Naive thymus-derived CD4-positive, alpha-beta T cell (primary cell): ENCODE measurements at regions not wholly inside any gene's neighbourhood (a gene's known extent, or its start where the extent isn't known, plus 50 kb on each side); places are given as distances from the start of the nearest gene placed in this dataset.

Experiments used
- ATAC-seq: fragments of 150-1000 bp; cut with Tn5 transposase; 2 replicates; pipeline ENCODE4 v1.10.0; 2021; ENCODE audit warnings: mild to moderate bottlenecking, moderate library complexity
- CTCF ChIA-PET: fragments of 350-600 bp; sonication (Branson Sonifier 250); formaldehyde crosslinking; loops from one replicate; lab custom pipeline; 2021; ENCODE audit warnings: antibody characterized with exemption; lab: Charles Lee
- POLR2A ChIA-PET: fragments of 350-600 bp; sonication (Branson Sonifier 250); formaldehyde crosslinking; loops from one replicate; lab custom pipeline; 2021; ENCODE audit warnings: antibody characterized with exemption, inconsistent platforms; lab: Charles Lee
- DNase-seq, 9 donors: peaks; one replicate each; pipeline versions ENCODE4 v3.0.0 to v3.0.0-alpha.2; 2020 to 2022; ENCODE audit warnings: mixed read lengths in 1 of 9
- H3K27ac ChIP-seq: one replicate; pipeline ENCODE4 v1.7.0; 2013; ENCODE audit warnings: mild to moderate bottlenecking, low read depth, low read length, moderate library complexity
- H3K27me3 ChIP-seq, 2 donors: one replicate each; pipeline ENCODE4 v1.7.0; 2013; ENCODE audit warnings: low read length in 2 of 2, mild to moderate bottlenecking in 2 of 2, moderate library complexity in 2 of 2; ENCODE audit not compliant: control insufficient read depth in 2 of 2, insufficient read depth in 2 of 2
- H3K36me3 ChIP-seq, 3 experiments: 1 replicate in 2 of 3; 2 replicates in 1 of 3; pipeline ENCODE4 v1.7.0; 2013; ENCODE audit warnings: low read length in 3 of 3, mild to moderate bottlenecking in 3 of 3, moderate library complexity in 1 of 3; ENCODE audit not compliant: insufficient read depth in 3 of 3, control insufficient read depth in 2 of 3
- H3K4me1 ChIP-seq, 2 donors: one replicate each; pipeline ENCODE4 v1.7.0; 2013; ENCODE audit warnings: low read length in 2 of 2, mild to moderate bottlenecking in 2 of 2, moderate library complexity in 1 of 2; ENCODE audit not compliant: control insufficient read depth in 2 of 2, insufficient read depth in 2 of 2
- H3K4me3 ChIP-seq: 2 replicates; pipeline ENCODE4 v1.7.0; 2013; ENCODE audit warnings: mild to moderate bottlenecking, low read length
- H3K9me3 ChIP-seq, 3 experiments: 1 replicate in 2 of 3; 2 replicates in 1 of 3; pipeline ENCODE4 v1.7.0; 2013; ENCODE audit warnings: low read length in 3 of 3; ENCODE audit not compliant: control insufficient read depth in 2 of 3
- H3K27ac Mint-ChIP-seq, 9 donors: one replicate each; pipeline ENCODE4 v1.8.0; 2020 to 2022; ENCODE audit warnings: mixed read lengths in 9 of 9, mild to moderate bottlenecking in 8 of 9, moderate library complexity in 5 of 9, inconsistent platforms in 2 of 9
- H3K27me3 Mint-ChIP-seq, 5 donors: one replicate each; pipeline ENCODE4 v1.8.0; 2021 to 2022; ENCODE audit warnings: mixed read lengths in 5 of 5, mild to moderate bottlenecking in 1 of 5
- H3K36me3 Mint-ChIP-seq, 5 donors: one replicate each; pipeline ENCODE4 v1.8.0; 2020 to 2022; ENCODE audit warnings: mixed read lengths in 5 of 5, mild to moderate bottlenecking in 3 of 5, inconsistent platforms in 1 of 5
- H3K4me1 Mint-ChIP-seq, 7 donors: one replicate each; pipeline ENCODE4 v1.8.0; 2020 to 2022; ENCODE audit warnings: mixed read lengths in 7 of 7, mild to moderate bottlenecking in 3 of 7, inconsistent platforms in 1 of 7
- H3K4me3 Mint-ChIP-seq, 10 donors: one replicate each; pipeline ENCODE4 v1.8.0; 2020 to 2022; ENCODE audit warnings: mild to moderate bottlenecking in 10 of 10, mixed read lengths in 10 of 10, moderate library complexity in 6 of 10, inconsistent platforms in 2 of 10
- H3K9me3 Mint-ChIP-seq, 11 donors: one replicate each; pipeline ENCODE4 v1.8.0; 2020 to 2022; ENCODE audit warnings: mixed read lengths in 11 of 11, mild to moderate bottlenecking in 4 of 11, inconsistent platforms in 1 of 11, moderate library complexity in 1 of 11
- intact Hi-C, 2 donors: fragments of 100-400 bp; cut with micrococcal nuclease; formaldehyde crosslinking; loops; one replicate each; pipeline ENCODE4 v1.15.1; 2023

- Mint-ChIP-seq H3K27me3 (peaks cover 0 to 6% (median 4%) of the 10 kb centered on the region in 5 donors), H3K9me3 (peaks cover 0 to 3% (median 0%) of the 10 kb centered on the region in 11 donors), H3K36me3 (no peaks in the 10 kb centered on the region), H3K4me3 (no peak overlapping the region), H3K4me1 (no peaks in the 10 kb centered on the region), H3K27ac (no peak overlapping the region)
- Histone ChIP-seq H3K27ac (no peak overlapping the region), H3K4me3 (no peak overlapping the region), H3K9me3 (no peaks in the 10 kb centered on the region), H3K27me3 (no peaks in the 10 kb centered on the region), H3K4me1 (no peaks in the 10 kb centered on the region), H3K36me3 (no peaks in the 10 kb centered on the region)
- intact Hi-C loops: no loop called here
- POLR2A ChIA-PET: no interaction called here
- CTCF ChIA-PET: no interaction called here
- DNase-seq: no peak
- ATAC-seq: no peak
Observed at GRCh38 chr18:24776019-24776418, 315.6 kb downstream of the HRH4 start.

GRCh38 chr18:24778810-24779418 lies 318.5 kb downstream of the HRH4 start:
- CTCF ChIA-PET: no interaction called here
- no peaks in the 10 kb centered on the region for H3K36me3 Mint-ChIP-seq
- peaks cover 0 to 7% (median 3%) of the 10 kb centered on the region in 5 donors for H3K27me3 Mint-ChIP-seq
- POLR2A ChIA-PET: no interaction called here
- no peaks in the 10 kb centered on the region for H3K4me1 Mint-ChIP-seq
- Histone ChIP-seq H3K36me3 (no peaks in the 10 kb centered on the region), H3K4me3 (no peak overlapping the region), H3K27me3 (no peaks in the 10 kb centered on the region), H3K4me1 (no peaks in the 10 kb centered on the region), H3K9me3 (no peaks in the 10 kb centered on the region), H3K27ac (no peak overlapping the region)
- H3K27ac Mint-ChIP-seq: no peak overlapping the region
- DNase-seq (no peak), ATAC-seq (no peak)
- peaks cover 0 to 3% (median 0%) of the 10 kb centered on the region in 11 donors for H3K9me3 Mint-ChIP-seq
- intact Hi-C loops: no loop called here
- H3K4me3 Mint-ChIP-seq: no peak overlapping the region

- intact Hi-C loops: no loop called here
- Histone ChIP-seq H3K9me3 (no peaks in the 10 kb centered on the region), H3K4me3 (no peak overlapping the region), H3K36me3 (no peaks in the 10 kb centered on the region), H3K4me1 (no peaks in the 10 kb centered on the region), H3K27me3 (no peaks in the 10 kb centered on the region), H3K27ac (no peak overlapping the region)
- CTCF ChIA-PET: no interaction called here
- H3K27me3 Mint-ChIP-seq: peaks cover 0 to 10% (median 6%) of the 10 kb centered on the region in 5 donors
- no peak overlapping the region for H3K4me3 Mint-ChIP-seq
- DNase-seq (no peak), ATAC-seq (no peak)
- peaks cover 0 to 4% (median 0%) of the 10 kb centered on the region in 11 donors for H3K9me3 Mint-ChIP-seq
- H3K27ac Mint-ChIP-seq: no peak overlapping the region
- no peaks in the 10 kb centered on the region for H3K36me3 Mint-ChIP-seq
- POLR2A ChIA-PET: no interaction called here
- no peaks in the 10 kb centered on the region for H3K4me1 Mint-ChIP-seq
Observed at GRCh38 chr18:24782566-24782965, 322.1 kb downstream of the HRH4 start.

GRCh38 chr18:24785019-24785418 lies 324.6 kb downstream of the HRH4 start:
- intact Hi-C loops: no loop called here

GRCh38 chr18:24786027-24786426 lies 325.6 kb downstream of the HRH4 start:
- Histone ChIP-seq H3K4me1 (no peaks in the 10 kb centered on the region), H3K9me3 (no peaks in the 10 kb centered on the region), H3K27ac (no peak overlapping the region), H3K36me3 (no peaks in the 10 kb centered on the region), H3K4me3 (no peak overlapping the region), H3K27me3 (no peaks in the 10 kb centered on the region)
- POLR2A ChIA-PET: no interaction called here
- no peak for DNase-seq
- no peak overlapping the region for H3K4me3 Mint-ChIP-seq
- no peaks in the 10 kb centered on the region for H3K36me3 Mint-ChIP-seq
- ATAC-seq: no peak
- peaks cover 0 to 19% (median 3%) of the 10 kb centered on the region in 11 donors for H3K9me3 Mint-ChIP-seq
- intact Hi-C loops: no loop called here
- H3K27ac Mint-ChIP-seq: no peak overlapping the region
- H3K27me3 Mint-ChIP-seq: peaks cover 0 to 16% (median 3%) of the 10 kb centered on the region in 5 donors
- CTCF ChIA-PET: no interaction called here
- no peaks in the 10 kb centered on the region for H3K4me1 Mint-ChIP-seq

More at GRCh38 chr18:24785019-24785418, 324.6 kb downstream of the HRH4 start:
- ChIA-PET CTCF (no interaction called here), POLR2A (no interaction called here)
- H3K4me3 Mint-ChIP-seq: no peak overlapping the region
- DNase-seq (no peak), ATAC-seq (no peak)
- no peaks in the 10 kb centered on the region for H3K4me1 ChIP-seq
- H3K27ac ChIP-seq: no peak overlapping the region
- H3K4me1 Mint-ChIP-seq: no peaks in the 10 kb centered on the region
- no peak overlapping the region for H3K27ac Mint-ChIP-seq
- no peaks in the 10 kb centered on the region for H3K36me3 ChIP-seq
- no peaks in the 10 kb centered on the region for H3K36me3 Mint-ChIP-seq
- no peaks in the 10 kb centered on the region for H3K9me3 ChIP-seq
- H3K27me3 ChIP-seq: no peaks in the 10 kb centered on the region
- H3K4me3 ChIP-seq: no peak overlapping the region
- H3K27me3 Mint-ChIP-seq: peaks cover 0 to 10% (median 6%) of the 10 kb centered on the region in 5 donors
- H3K9me3 Mint-ChIP-seq: peaks cover 0 to 19% (median 3%) of the 10 kb centered on the region in 11 donors

- ATAC-seq: no peak
- no peak overlapping the region for H3K4me3 ChIP-seq
- no peaks in the 10 kb centered on the region for H3K4me1 Mint-ChIP-seq
- H3K27me3 ChIP-seq: no peaks in the 10 kb centered on the region
- peaks cover under 1 to 12% (median 6%) of the 10 kb centered on the region in 5 donors for H3K27me3 Mint-ChIP-seq
- no peak overlapping the region for H3K27ac Mint-ChIP-seq
- no peak overlapping the region for H3K27ac ChIP-seq
- H3K4me3 Mint-ChIP-seq: no peak overlapping the region
- no peaks in the 10 kb centered on the region for H3K4me1 ChIP-seq
- no peak for DNase-seq
- H3K9me3 ChIP-seq: no peaks in the 10 kb centered on the region
- H3K9me3 Mint-ChIP-seq: peaks cover 0 to 19% (median 3%) of the 10 kb centered on the region in 11 donors
- ChIA-PET CTCF (no interaction called here), POLR2A (no interaction called here)
- H3K36me3 ChIP-seq: no peaks in the 10 kb centered on the region
- H3K36me3 Mint-ChIP-seq: no peaks in the 10 kb centered on the region
- intact Hi-C loops: no loop called here
Observed at GRCh38 chr18:24790347-24790746, 329.9 kb downstream of the HRH4 start.
